HepG2 (cell line): ENCODE measurements at regions not wholly inside any gene's neighbourhood (a gene's known extent, or its start where the extent isn't known, plus 50 kb on each side); places are given as distances from the start of the nearest gene placed in this dataset.

Experiments used
- ATAC-seq: fragments of 200-7000 bp; cut with Tn5 transposase; 3 replicates; pipeline ENCODE4 v1.9.1; 2020; ENCODE audit warnings: mild to moderate bottlenecking, moderate library complexity
- BruUV-seq: library from RNA; stranded (reverse); fragments of 400-500 nt; replicated peaks from 2 replicates; lab custom pipeline; 2021; lab: Mats Ljungman, UMichigan
- CTCF ChIA-PET: fragments of 300-600 bp; formaldehyde crosslinking; extraction: SDS; loops from one replicate; lab custom pipeline; 2021; ENCODE audit warnings: low total read pairs, inconsistent platforms, low intra/inter-chr PET ratio; lab: Yijun Ruan, JAX
- POLR2A ChIA-PET: fragments of 350-600 bp; sonication (Branson Sonifier 250); formaldehyde crosslinking; loops from one replicate; lab custom pipeline; 2020; ENCODE audit warnings: antibody characterized with exemption, inconsistent platforms; lab: Yijun Ruan, JAX
- DNase-seq: peaks from one replicate; pipeline ENCODE4 v3.0.0-alpha.2; 2015; ENCODE audit warnings: low spot score
- FAIRE-seq: peaks from 3 replicates; lab custom pipeline; 2011; peaks lifted over from hg19 to GRCh38; lab: Jason Lieb, UNC
- H2AFZ ChIP-seq: one replicate; pipeline ENCODE4 v1.6.1; 2011; ENCODE audit warnings: low read length, inconsistent platforms
- H3K27ac ChIP-seq: fragments of 300-600 bp; 3 replicates; pipeline ENCODE4 v1.8.0; 2011; ENCODE audit warnings: mixed run types, mild to moderate bottlenecking, mixed read lengths, low read length, inconsistent platforms; ENCODE audit not compliant: insufficient read depth; ENCODE audit errors: extremely low read length
- H3K27me3 ChIP-seq, 2 experiments: fragments of 200-600 bp in 1 of 2; 2 replicates in 1 of 2; 3 replicates in 1 of 2; pipeline versions ENCODE4 v1.6.0 to v1.8.0; 2011; ENCODE audit warnings: low read length in 2 of 2, mild to moderate bottlenecking in 2 of 2, moderate library complexity in 2 of 2, inconsistent platforms in 1 of 2; ENCODE audit not compliant: insufficient read depth in 2 of 2, control insufficient read depth in 1 of 2
- H3K36me3 ChIP-seq, 2 experiments: fragments of 200-600 bp in 1 of 2; replicated peaks in 1 of 2; 2 replicates in 1 of 2; 3 replicates in 1 of 2; pipeline versions ENCODE4 v1.5.1 to v1.8.0; 2011; ENCODE audit warnings: low read length in 2 of 2, inconsistent platforms in 1 of 2; ENCODE audit not compliant: insufficient read depth in 2 of 2, control insufficient read depth in 1 of 2
- H3K4me1 ChIP-seq: 2 replicates; pipeline ENCODE4 v1.5.1; 2012; ENCODE audit warnings: low read length, inconsistent platforms; ENCODE audit not compliant: insufficient read depth
- H3K4me2 ChIP-seq: 2 replicates; pipeline ENCODE4 v1.6.0; 2011; ENCODE audit warnings: low read depth, low read length, inconsistent platforms
- H3K4me3 ChIP-seq, 3 experiments: fragments of 200-600 bp in 1 of 3; sonication (generic), shearing (Covaris generic) in 1 of 3; replicated peaks in 1 of 3; 2 replicates each; pipeline ENCODE4 v1.5.1; 2011 to 2016; ENCODE audit warnings: low read length in 3 of 3, inconsistent platforms in 2 of 3, low read depth in 2 of 3, mild to moderate bottlenecking in 2 of 3, control low read depth in 1 of 3, mixed read lengths in 1 of 3; ENCODE audit not compliant: insufficient read depth in 1 of 3
- H3K79me2 ChIP-seq: one replicate; pipeline ENCODE4 v1.6.1; 2011; ENCODE audit warnings: low read length, inconsistent platforms; ENCODE audit not compliant: insufficient read depth
- H3K9ac ChIP-seq: 2 replicates; pipeline ENCODE4 v1.6.0; 2011; ENCODE audit warnings: mild to moderate bottlenecking, low read depth, low read length, inconsistent platforms; ENCODE audit not compliant: insufficient read depth
- H3K9me3 ChIP-seq: 2 replicates; pipeline ENCODE4 v1.5.1; 2012; ENCODE audit warnings: mild to moderate bottlenecking, low read length
- H4K20me1 ChIP-seq: 2 replicates; pipeline ENCODE4 v1.6.0; 2011; ENCODE audit warnings: inconsistent platforms, mild to moderate bottlenecking, low read length, moderate library complexity; ENCODE audit not compliant: insufficient read depth
- CCDC6 ChIP-seq: sonication (generic); formaldehyde crosslinking; IDR thresholded peaks from 2 replicates; pipeline ENCODE4 v1.8.1; 2022; ENCODE audit warnings: mild to moderate bottlenecking, missing genetic modification reagents, moderate library complexity
- CSRNP1 ChIP-seq: sonication (generic); formaldehyde crosslinking; IDR thresholded peaks from 2 replicates; pipeline ENCODE4 v1.8.1; 2023; ENCODE audit warnings: mild to moderate bottlenecking, missing genetic modification reagents
- HOXA7 ChIP-seq: sonication (generic); formaldehyde crosslinking; IDR thresholded peaks from 2 replicates; pipeline ENCODE4 v1.8.1; 2022; ENCODE audit warnings: mild to moderate bottlenecking, missing genetic modification reagents, moderate library complexity
- KLF11 ChIP-seq: IDR thresholded peaks from 2 replicates; pipeline ENCODE4 v1.6.1; 2016; ENCODE audit warnings: missing compliant biosample characterization
- KLF6 ChIP-seq: IDR thresholded peaks from 2 replicates; pipeline ENCODE4 v1.8.0; 2016; ENCODE audit warnings: missing biosample characterization, missing genetic modification reagents
- MXD4 ChIP-seq: IDR thresholded peaks from 2 replicates; pipeline ENCODE4 v1.6.1; 2016; ENCODE audit warnings: mild to moderate bottlenecking, missing biosample characterization, missing genetic modification reagents
- NCOA2 ChIP-seq: sonication (generic); formaldehyde crosslinking; IDR thresholded peaks from 2 replicates; pipeline ENCODE4 v1.8.0; 2022; ENCODE audit warnings: inconsistent platforms
- SP140L ChIP-seq: sonication (generic); formaldehyde crosslinking; IDR thresholded peaks from 2 replicates; pipeline ENCODE4 v1.4.0; 2020; ENCODE audit warnings: missing genetic modification reagents, borderline replicate concordance
- ZNF256 ChIP-seq: sonication (generic); formaldehyde crosslinking; conservative IDR thresholded peaks from 2 replicates; pipeline ENCODE4 v1.4.0; 2020; ENCODE audit warnings: missing genetic modification reagents
- ZNF335 ChIP-seq: sonication (generic); formaldehyde crosslinking; IDR thresholded peaks from 2 replicates; pipeline ENCODE4 v1.4.0; 2020; ENCODE audit warnings: missing genetic modification reagents
- ZNF546 ChIP-seq: sonication (generic); formaldehyde crosslinking; conservative IDR thresholded peaks from 2 replicates; pipeline ENCODE4 v1.8.1; 2023; ENCODE audit warnings: mild to moderate bottlenecking, missing genetic modification reagents
- ZNF580 ChIP-seq: IDR thresholded peaks from 2 replicates; pipeline ENCODE4 v1.6.1; 2016; ENCODE audit warnings: low read depth, borderline replicate concordance
- ZNF597 ChIP-seq: sonication (generic); formaldehyde crosslinking; IDR thresholded peaks from 2 replicates; pipeline ENCODE4 v1.5.0; 2020; ENCODE audit warnings: missing genetic modification reagents
- WGBS: methylation state at CpG from one replicate; pipeline ENCODE4 v1.1.6; 2017; ENCODE audit warnings: low lambda C conversion rate; 5-methylcytosine and 5-hydroxymethylcytosine counted together
- in situ Hi-C: cut with HindIII; loops from 2 replicates; pipeline ENCODE4 v1.10.0; 2017; ENCODE audit warnings: low pct_unique_long_range_greater_than_20kb; ENCODE audit not compliant: extremely low pct_ligation_motif_present
- intact Hi-C: fragments of 100-400 bp; cut with micrococcal nuclease; formaldehyde crosslinking; loops from one replicate; pipeline ENCODE4 v1.10.0; 2022; ENCODE audit not compliant: unreplicated experiment

DNA sequence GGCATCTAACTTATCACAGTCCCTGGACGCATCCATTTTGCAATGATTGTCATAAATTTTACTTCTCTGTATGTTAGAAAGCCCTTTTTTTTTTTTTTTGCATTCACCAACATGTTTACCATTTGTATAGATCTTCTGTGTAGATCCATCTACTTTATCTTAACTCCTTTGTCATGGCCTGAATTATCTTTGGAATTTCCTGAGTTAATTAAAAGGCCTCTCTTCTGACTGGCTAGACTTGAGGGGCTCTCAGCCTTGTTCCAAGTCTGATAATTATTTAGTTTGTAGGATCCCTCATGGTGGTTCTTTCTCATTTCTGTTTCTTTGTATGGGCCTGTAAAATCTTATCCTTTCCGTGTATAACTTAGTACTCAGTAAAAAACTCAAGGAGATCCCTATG, 387.0 kb downstream of the C12orf50 start:
- 4% methylated on average over 2 of the region's 2 CpGs for WGBS
- DNase-seq (no peak), FAIRE-seq (no peak), ATAC-seq (no peak)
- peaks cover 43% of the 10 kb centered on the region for H3K9me3 ChIP-seq
- no TSS peak for BruUV-seq
- POLR2A ChIA-PET: no interaction called here
- in situ Hi-C loops (no loop called here), intact Hi-C loops (no loop called here)
- H3K27ac ChIP-seq: no peak overlapping the region
- H3K36me3 ChIP-seq: no peaks in the 10 kb centered on the region
- H2AFZ ChIP-seq: no peak overlapping the region
- CTCF ChIA-PET: no interaction called here
- H3K27me3 ChIP-seq: no peaks in the 10 kb centered on the region
- TF ChIP-seq ZNF335 (CRISPR knock-in tag) (no peak), HOXA7 (CRISPR knock-in tag) (no peak), MXD4 (CRISPR knock-in tag) (no peak), KLF6 (CRISPR knock-in tag) (no peak), SP140L (CRISPR knock-in tag) (no peak), CCDC6 (CRISPR knock-in tag) (no peak), NCOA2 (CRISPR knock-in tag) (no peak), KLF11 (CRISPR knock-in tag) (no peak), CSRNP1 (CRISPR knock-in tag) (no peak), ZNF256 (CRISPR knock-in tag) (no peak), ZNF597 (no peak), ZNF580 (CRISPR knock-in tag) (no peak), ZNF546 (CRISPR knock-in tag) (no peak)
- no peak overlapping the region for H3K4me2 ChIP-seq
- no peaks in the 10 kb centered on the region for H3K79me2 ChIP-seq
- H4K20me1 ChIP-seq: no peaks in the 10 kb centered on the region
- no peaks in the 10 kb centered on the region for H3K4me1 ChIP-seq
- H3K4me3 ChIP-seq: no peak overlapping the region
- no peak overlapping the region for H3K9ac ChIP-seq
